ENCODE measurements at regions not wholly inside any gene's neighbourhood (a gene's known extent, or its start where the extent isn't known, plus 50 kb on each side); places are given as distances from the start of the nearest gene placed in this dataset.

DNA sequence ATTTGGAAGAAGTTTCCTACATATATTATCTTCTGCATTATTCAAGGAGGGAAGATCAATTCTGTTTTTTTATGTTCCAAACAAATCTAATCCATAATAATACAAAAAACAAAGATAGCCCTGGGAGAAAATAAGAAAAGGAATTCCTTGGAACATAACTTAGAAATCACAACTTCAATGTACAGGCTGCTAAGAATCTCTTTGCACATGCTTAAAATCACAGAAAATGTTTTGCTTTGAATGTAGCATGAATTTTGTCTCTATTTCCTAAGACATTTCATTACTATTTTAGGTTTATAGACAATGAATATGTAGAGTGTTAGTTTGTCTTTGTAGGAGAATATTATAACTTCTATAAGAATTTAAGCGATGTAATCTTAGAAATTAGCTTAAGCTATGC, 700.1 kb downstream of the RNF144B start:
- TF ChIP-seq GATA2 (IDR thresholded peaks at IDR 0.05; ENCODE audit: low read depth, low read length) (no peak), GATA3 (IDR thresholded peaks at IDR 0.05; ENCODE audit: low read depth, low read length) (no peak)
